ENCODE measurements at regions not wholly inside any gene's neighbourhood (a gene's known extent, or its start where the extent isn't known, plus 50 kb on each side); places are given as distances from the start of the nearest gene placed in this dataset.

DNA sequence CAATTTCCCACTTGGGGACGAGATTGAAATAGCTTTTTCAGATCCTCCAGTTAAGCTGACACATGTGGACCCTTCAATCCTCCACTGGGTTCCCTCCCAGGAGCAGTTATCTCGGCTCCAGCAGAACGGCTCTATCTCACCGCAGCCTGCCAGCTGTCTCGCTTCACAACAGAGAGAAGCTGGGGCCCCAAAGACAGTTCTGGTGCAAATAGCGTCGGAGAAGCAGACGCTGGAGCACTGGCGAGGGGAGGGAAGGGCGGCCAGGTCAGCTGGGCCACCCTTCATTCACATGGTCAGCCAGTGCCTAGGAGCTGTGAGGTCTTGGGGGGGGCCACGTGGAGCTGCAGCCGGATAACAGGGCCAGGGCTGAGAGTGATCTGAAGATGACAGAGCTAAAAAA, 141.3 kb upstream of the SDK2 start:
- TF ChIP-seq, protein P1, sequence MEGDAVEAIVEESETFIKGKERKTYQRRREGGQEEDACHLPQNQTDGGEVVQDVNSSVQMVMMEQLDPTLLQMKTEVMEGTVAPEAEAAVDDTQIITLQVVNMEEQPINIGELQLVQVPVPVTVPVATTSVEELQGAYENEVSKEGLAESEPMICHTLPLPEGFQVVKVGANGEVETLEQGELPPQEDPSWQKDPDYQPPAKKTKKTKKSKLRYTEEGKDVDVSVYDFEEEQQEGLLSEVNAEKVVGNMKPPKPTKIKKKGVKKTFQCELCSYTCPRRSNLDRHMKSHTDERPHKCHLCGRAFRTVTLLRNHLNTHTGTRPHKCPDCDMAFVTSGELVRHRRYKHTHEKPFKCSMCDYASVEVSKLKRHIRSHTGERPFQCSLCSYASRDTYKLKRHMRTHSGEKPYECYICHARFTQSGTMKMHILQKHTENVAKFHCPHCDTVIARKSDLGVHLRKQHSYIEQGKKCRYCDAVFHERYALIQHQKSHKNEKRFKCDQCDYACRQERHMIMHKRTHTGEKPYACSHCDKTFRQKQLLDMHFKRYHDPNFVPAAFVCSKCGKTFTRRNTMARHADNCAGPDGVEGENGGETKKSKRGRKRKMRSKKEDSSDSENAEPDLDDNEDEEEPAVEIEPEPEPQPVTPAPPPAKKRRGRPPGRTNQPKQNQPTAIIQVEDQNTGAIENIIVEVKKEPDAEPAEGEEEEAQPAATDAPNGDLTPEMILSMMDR (IDR thresholded peaks at IDR 0.05; ENCODE audit: low read length), result no peak
- no peak for TF ChIP-seq EZH2 (optimal IDR thresholded peaks at IDR 0.05; ENCODE audit: low read depth, low read length)

Measured in MM.1S (cell line).